ENCODE measurements at regions not wholly inside any gene's neighbourhood (a gene's known extent, or its start where the extent isn't known, plus 50 kb on each side); places are given as distances from the start of the nearest gene placed in this dataset.

- no peak for DNase-seq
Measured at GRCh38 chr16:85188822-85189672, 76.8 kb upstream of the CIBAR2 start.

GRCh38 chr16:85190572-85190971 is 78.3 kb upstream of the CIBAR2 start:
- no peak for DNase-seq

- DNase-seq: no peak
Measured at GRCh38 chr16:85191341-85191965, 79.2 kb upstream of the CIBAR2 start.

- no peak for DNase-seq
Measured at GRCh38 chr16:85192238-85193114, 80.2 kb upstream of the CIBAR2 start.

- DNase-seq: no peak
Measured at GRCh38 chr16:85193115-85193493, 80.8 kb upstream of the CIBAR2 start.

- DNase-seq: no peak
Measured at GRCh38 chr16:85193876-85194275, 81.6 kb upstream of the CIBAR2 start.

- no peak for DNase-seq
Measured at GRCh38 chr16:85194307-85195270, 82.3 kb upstream of the CIBAR2 start.

- DNase-seq: no peak
Measured at GRCh38 chr16:85195271-85195647, 83.0 kb upstream of the CIBAR2 start.

GRCh38 chr16:85195900-85196772 is 83.9 kb upstream of the CIBAR2 start:
- no peak for DNase-seq

GRCh38 chr16:85196976-85197375 is 84.7 kb upstream of the CIBAR2 start:
- no peak for DNase-seq

- no peak for DNase-seq
Measured at GRCh38 chr16:85197611-85198566, 85.6 kb upstream of the CIBAR2 start.

- no peak for DNase-seq
Measured at GRCh38 chr16:85199069-85199725, 86.9 kb upstream of the CIBAR2 start.

- no peak for DNase-seq
Measured at GRCh38 chr16:85199880-85200279, 87.6 kb upstream of the CIBAR2 start.

- DNase-seq: no peak
Measured at GRCh38 chr16:85200471-85201278, 88.4 kb upstream of the CIBAR2 start.

GRCh38 chr16:85201574-85201973 is 89.3 kb upstream of the CIBAR2 start:
- DNase-seq: no peak

- no peak for DNase-seq
Measured at GRCh38 chr16:85202051-85202601, 89.9 kb upstream of the CIBAR2 start.

- DNase-seq: no peak
Measured at GRCh38 chr16:85202631-85203461, 90.6 kb upstream of the CIBAR2 start.
